22Rv1 (cell line): ENCODE measurements at regions not wholly inside any gene's neighbourhood (a gene's known extent, or its start where the extent isn't known, plus 50 kb on each side); places are given as distances from the start of the nearest gene placed in this dataset.

Source experiments
- H3K27ac ChIP-seq: fragments of 450-650 bp; 2 replicates; pipeline ENCODE4 v1.5.1; 2017
- ZFX ChIP-seq: fragments of 450-650 bp; IDR thresholded peaks from 2 replicates; pipeline ENCODE4 v1.6.1; 2017; ENCODE audit warnings: antibody characterized with exemption, borderline replicate concordance
- TF ChIP-seq, protein P1 (sequence below): fragments of 450-650 bp; IDR thresholded peaks from 2 replicates; pipeline ENCODE4 v1.5.1; 2017; ENCODE audit warnings: mild to moderate bottlenecking

DNA sequence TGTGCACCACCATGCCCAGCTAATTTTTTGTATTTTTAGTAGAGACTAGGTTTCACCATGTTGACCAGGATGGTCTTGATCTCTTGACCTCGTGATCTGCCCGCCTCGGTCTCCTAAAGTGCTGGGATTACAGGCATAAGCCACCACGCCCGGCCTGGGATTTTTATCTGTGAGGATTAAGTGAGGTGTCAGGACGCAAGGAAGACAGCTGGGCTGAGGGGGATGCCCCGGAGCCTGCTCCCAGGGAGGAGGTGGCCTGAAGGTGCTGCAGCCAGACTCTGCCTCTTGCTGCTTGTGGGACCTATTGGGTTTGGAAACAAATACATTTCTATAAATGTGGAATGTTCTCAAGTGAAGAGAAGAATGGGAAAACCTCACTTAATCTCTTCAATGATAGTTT, 131.6 kb downstream of the OLFM4 start:
- no peak for TF ChIP-seq ZFX
- TF ChIP-seq, protein P1, sequence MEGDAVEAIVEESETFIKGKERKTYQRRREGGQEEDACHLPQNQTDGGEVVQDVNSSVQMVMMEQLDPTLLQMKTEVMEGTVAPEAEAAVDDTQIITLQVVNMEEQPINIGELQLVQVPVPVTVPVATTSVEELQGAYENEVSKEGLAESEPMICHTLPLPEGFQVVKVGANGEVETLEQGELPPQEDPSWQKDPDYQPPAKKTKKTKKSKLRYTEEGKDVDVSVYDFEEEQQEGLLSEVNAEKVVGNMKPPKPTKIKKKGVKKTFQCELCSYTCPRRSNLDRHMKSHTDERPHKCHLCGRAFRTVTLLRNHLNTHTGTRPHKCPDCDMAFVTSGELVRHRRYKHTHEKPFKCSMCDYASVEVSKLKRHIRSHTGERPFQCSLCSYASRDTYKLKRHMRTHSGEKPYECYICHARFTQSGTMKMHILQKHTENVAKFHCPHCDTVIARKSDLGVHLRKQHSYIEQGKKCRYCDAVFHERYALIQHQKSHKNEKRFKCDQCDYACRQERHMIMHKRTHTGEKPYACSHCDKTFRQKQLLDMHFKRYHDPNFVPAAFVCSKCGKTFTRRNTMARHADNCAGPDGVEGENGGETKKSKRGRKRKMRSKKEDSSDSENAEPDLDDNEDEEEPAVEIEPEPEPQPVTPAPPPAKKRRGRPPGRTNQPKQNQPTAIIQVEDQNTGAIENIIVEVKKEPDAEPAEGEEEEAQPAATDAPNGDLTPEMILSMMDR, result no peak
- no peak overlapping the region for H3K27ac ChIP-seq

DNA sequence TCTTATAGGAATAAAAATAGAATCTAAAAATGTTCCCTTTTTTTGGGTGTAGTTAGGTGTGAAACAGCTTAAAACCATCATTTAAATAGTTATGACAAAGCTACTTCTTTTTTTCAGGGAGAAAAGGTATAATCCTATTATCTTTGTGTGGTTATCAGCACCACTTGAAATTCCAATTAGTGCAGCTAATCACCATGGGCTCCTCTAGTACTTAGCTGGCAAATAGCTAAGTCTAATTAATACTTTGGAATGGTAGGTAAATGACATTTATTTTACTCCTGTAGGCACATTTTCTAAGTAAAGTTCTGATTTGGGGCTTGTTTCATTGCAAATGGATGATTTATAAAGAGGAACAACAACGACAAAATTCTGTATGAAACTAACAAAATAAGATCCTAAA, 132.6 kb downstream of the OLFM4 start:
- TF ChIP-seq ZFX, result no peak
- TF ChIP-seq, protein P1, result no peak
- H3K27ac ChIP-seq, result no peak overlapping the region

DNA sequence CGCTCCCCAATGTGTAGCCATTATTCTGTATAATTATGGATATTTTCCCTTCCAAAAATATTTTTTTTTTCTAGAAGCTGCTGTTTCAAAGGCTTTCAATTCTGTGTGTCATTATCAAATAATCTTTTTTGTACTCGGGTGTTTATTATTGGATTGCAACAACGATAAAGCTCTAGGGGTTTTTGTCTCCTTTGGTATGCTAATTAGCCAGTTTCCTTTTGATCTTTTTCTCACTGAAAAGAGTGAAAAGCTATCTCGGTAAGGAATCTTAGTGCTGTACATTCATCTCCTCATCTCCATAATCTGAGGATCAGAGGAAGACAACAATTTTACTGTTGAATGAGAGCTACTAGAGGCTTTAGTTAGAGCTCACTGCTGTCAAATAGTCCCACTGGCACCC, 136.6 kb downstream of the OLFM4 start:
- H3K27ac ChIP-seq, result no peak overlapping the region
- TF ChIP-seq, protein P1, result no peak
- TF ChIP-seq ZFX, result no peak

DNA sequence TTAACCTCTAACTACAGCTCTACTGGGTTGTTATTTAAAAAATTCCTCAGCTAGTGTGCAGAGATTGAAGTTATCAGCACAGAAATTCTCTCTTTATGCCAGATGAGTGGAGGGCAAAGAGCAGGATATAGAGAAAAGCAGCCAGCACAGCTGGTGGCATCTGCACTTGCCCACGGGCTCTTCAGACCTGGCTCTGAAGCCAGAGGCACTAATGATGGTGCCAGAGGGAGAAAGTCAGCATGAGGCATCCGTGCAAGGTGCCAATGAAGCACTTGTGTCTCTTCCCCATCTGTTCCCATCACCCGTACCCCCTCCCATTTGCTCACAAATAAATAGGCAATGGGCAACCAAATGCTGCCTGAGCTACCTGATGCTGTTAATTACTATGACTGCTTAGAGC, 138.9 kb downstream of the OLFM4 start:
- no peak overlapping the region for H3K27ac ChIP-seq
- no peak for TF ChIP-seq ZFX
- TF ChIP-seq, protein P1, result no peak

DNA sequence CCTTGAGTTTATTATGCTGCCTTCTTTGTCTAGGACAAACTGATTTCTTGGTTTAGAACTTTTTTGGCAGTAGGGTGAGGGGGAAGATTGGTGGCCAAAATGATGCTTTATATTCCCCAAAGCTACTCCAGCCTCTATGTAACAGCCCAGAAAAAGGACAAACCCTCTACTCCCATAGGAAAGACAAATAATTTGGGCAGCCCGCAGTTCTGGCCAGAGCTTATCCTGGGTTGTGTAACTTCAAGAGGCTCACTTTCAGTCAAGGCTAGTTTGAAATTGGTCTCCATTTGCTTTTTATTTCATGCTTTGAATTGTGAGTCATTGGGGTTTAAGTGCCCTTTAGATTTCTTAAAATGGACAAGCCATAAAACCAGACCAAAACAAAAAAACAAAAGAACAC, 142.3 kb downstream of the OLFM4 start:
- TF ChIP-seq, protein P1, result no peak
- no peak for TF ChIP-seq ZFX

DNA sequence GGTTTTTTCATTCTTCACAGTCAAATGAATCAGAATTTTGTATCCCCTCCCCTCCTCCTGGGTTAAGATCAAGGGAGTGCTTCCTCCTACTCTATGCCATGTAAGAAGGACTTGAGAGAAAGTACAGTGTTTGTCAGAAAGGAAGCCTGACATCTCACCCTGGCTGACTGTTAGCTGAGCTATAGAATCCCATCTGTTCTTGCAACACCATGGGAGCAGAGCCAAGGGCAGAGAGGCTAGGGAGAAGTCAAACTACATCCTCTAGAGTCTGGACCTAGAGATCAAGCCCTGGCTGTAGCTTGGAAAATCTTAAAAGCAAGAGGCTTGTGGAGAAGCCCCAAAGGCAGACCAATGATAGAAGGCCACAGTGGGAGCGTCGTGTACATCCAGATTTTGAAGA, 145.9 kb downstream of the OLFM4 start:
- no peak overlapping the region for H3K27ac ChIP-seq
- TF ChIP-seq, protein P1, result no peak

More for the DNA sequence above, 142.3 kb downstream of the OLFM4 start:
- H3K27ac ChIP-seq, result no peak overlapping the region

DNA sequence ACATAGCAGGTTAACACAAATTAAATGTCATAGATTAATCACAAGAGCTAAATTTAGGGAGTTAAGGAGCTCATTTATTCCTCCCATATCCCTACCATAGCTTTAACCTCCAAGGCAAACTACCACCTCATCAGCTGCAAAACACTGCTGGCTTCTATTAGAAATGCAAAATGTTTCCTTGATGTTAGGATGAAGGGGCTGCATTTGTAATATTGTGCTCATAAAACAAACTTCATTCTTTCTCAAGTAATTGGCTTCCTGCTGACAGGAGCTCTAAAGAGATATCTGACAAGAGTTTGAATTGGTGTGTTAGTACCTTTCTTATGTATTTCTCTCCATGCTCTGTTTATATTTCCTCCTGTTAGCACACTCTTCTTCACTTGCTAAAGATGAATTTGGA, 152.1 kb downstream of the OLFM4 start:
- no peak for TF ChIP-seq ZFX
- TF ChIP-seq, protein P1, result no peak
- no peak overlapping the region for H3K27ac ChIP-seq
